ENCODE measurements at regions not wholly inside any gene's neighbourhood (a gene's known extent, or its start where the extent isn't known, plus 50 kb on each side); places are given as distances from the start of the nearest gene placed in this dataset.

DNA sequence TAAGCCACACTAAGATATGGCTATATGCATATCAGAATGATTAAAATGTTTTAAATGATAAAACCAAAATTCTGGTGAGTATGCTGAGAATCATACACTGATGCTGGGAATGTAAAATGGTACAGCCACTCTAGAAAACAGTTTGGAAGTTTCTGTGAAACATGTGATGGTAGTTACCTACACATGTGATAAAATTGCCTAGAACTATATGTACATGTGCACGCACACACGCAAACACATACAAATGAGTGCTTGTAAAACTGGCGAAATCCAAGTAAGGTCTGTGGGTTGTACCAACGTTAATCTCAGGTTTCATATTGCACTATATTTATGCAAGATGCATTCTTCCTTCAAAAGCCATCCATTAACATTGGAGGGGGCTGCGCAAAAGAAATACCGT is 195.0 kb upstream of the RAB6C start:
- intact Hi-C loops (cut with micrococcal nuclease) (no loop called here), dilution Hi-C loops (cut with MboI; ENCODE audit: extremely low pct_ligation_motif_present, low sequenced_read_pairs) (no loop called here)
- H3K27ac ChIP-seq (ENCODE audit: insufficient read depth, low read depth, low read length), result no peak overlapping the region
- BruUV-seq (replicated peaks), result no TSS peak
- no peaks in the 10 kb centered on the region for H3K9me3 ChIP-seq (replicated peaks; ENCODE audit: control insufficient read depth, insufficient read depth, low read length)
- H3K4me1 ChIP-seq (ENCODE audit: control insufficient read depth, extremely low read depth, insufficient read depth, low read length), result no peaks in the 10 kb centered on the region
- FAIRE-seq, result no peak
- TF ChIP-seq, protein P1, sequence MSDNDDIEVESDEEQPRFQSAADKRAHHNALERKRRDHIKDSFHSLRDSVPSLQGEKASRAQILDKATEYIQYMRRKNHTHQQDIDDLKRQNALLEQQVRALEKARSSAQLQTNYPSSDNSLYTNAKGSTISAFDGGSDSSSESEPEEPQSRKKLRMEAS (IDR thresholded peaks at IDR 0.05; ENCODE audit: insufficient read depth, insufficient read length), result no peak
- no peak for TF ChIP-seq POLR2AphosphoS5 (IDR thresholded peaks at IDR 0.05; ENCODE audit: insufficient read depth, low read depth, low read length)
- no peak for TF ChIP-seq MYC (IDR thresholded peaks at IDR 0.05; ENCODE audit: low read depth, low read length)
- no peak for TF ChIP-seq EZH2 (IDR thresholded peaks at IDR 0.05; ENCODE audit: borderline replicate concordance, low read depth, low read length, severe bottlenecking)
- TF ChIP-seq POLR2A (IDR thresholded peaks at IDR 0.05; ENCODE audit: low read depth, low read length), result no peak
- no peak for TF ChIP-seq FOS (IDR thresholded peaks at IDR 0.05; ENCODE audit: borderline replicate concordance, insufficient read depth, low read length)
- TF ChIP-seq JUN (IDR thresholded peaks at IDR 0.05; ENCODE audit: borderline replicate concordance, insufficient read depth, insufficient read length, low read depth), result no peak
- H3K27me3 ChIP-seq (ENCODE audit: control insufficient read depth in 2 of 2, insufficient read depth in 2 of 2, low read length in 2 of 2), result no peaks in the 10 kb centered on the region
- H3K36me3 ChIP-seq (ENCODE audit: control insufficient read depth in 2 of 2, extremely low read depth in 1 of 2, insufficient read depth in 2 of 2, low read length in 2 of 2), result no peaks in the 10 kb centered on the region
- H3K4me3 ChIP-seq (replicated peaks in 1 of 3; ENCODE audit: insufficient read depth in 1 of 3, low read depth in 1 of 3, low read length in 3 of 3), result no peak overlapping the region
- POLR2A ChIA-PET, result no interaction called here
- H3K4me2 ChIP-seq (ENCODE audit: insufficient read depth, low read length), result no peak overlapping the region
- no peaks in the 10 kb centered on the region for H3K9me1 ChIP-seq (replicated peaks; ENCODE audit: control insufficient read depth, extremely low read depth, insufficient read depth, low read length)
- no peak overlapping the region for H3K9ac ChIP-seq (replicated peaks; ENCODE audit: extremely low read depth, insufficient read depth, low read length)
- CTCF ChIA-PET, result no interaction called here
- H4K20me1 ChIP-seq (replicated peaks; ENCODE audit: control insufficient read depth, extremely low read depth, insufficient read depth, low read length), result no peaks in the 10 kb centered on the region
- no peaks in the 10 kb centered on the region for H3K79me2 ChIP-seq (ENCODE audit: control insufficient read depth, insufficient read depth, low read length)
- H2AFZ ChIP-seq (ENCODE audit: low read depth, low read length), result no peak overlapping the region
- DNase-seq (ENCODE audit: low read depth, low spot score), result no peak

DNA sequence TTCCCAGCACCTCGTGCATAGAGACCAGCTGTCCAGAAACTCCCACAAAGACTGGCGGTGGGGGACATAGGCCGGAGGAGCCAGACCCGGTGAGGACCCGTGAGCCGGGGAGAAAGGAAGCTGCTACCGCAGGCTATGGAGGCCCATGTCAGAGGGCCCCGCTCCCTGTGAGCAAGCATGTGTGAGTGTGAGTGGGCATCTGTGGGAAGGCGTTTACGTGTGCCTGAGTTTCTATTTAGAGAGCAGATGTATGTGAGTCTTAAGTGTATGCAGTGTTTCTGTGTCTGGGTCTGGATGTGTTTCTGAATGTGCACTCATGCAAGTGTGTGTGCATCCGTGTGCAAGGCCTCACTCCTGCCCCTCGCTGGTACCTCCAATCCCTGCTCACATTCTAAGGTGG is 187.8 kb upstream of the RAB6C start:
- intact Hi-C loops (cut with micrococcal nuclease), result no loop called here

More for the DNA sequence above, 187.8 kb upstream of the RAB6C start:
- no peak for FAIRE-seq
- H3K27ac ChIP-seq (ENCODE audit: insufficient read depth, low read depth, low read length), result no peak overlapping the region
- H3K27me3 ChIP-seq (ENCODE audit: control insufficient read depth in 2 of 2, insufficient read depth in 2 of 2, low read length in 2 of 2), result no peaks in the 10 kb centered on the region
- no peaks in the 10 kb centered on the region for H3K36me3 ChIP-seq (ENCODE audit: control insufficient read depth in 2 of 2, extremely low read depth in 1 of 2, insufficient read depth in 2 of 2, low read length in 2 of 2)
- ChIA-PET POLR2A (no interaction called here), CTCF (no interaction called here)
- H3K9ac ChIP-seq (replicated peaks; ENCODE audit: extremely low read depth, insufficient read depth, low read length), result no peak overlapping the region
- dilution Hi-C loops (cut with MboI; ENCODE audit: extremely low pct_ligation_motif_present, low sequenced_read_pairs), result no loop called here
- no peak overlapping the region for H2AFZ ChIP-seq (ENCODE audit: low read depth, low read length)
- H3K79me2 ChIP-seq (ENCODE audit: control insufficient read depth, insufficient read depth, low read length), result no peaks in the 10 kb centered on the region
- H3K9me3 ChIP-seq (replicated peaks; ENCODE audit: control insufficient read depth, insufficient read depth, low read length), result no peaks in the 10 kb centered on the region
- no peaks in the 10 kb centered on the region for H3K9me1 ChIP-seq (replicated peaks; ENCODE audit: control insufficient read depth, extremely low read depth, insufficient read depth, low read length)
- H3K4me1 ChIP-seq (ENCODE audit: control insufficient read depth, extremely low read depth, insufficient read depth, low read length), result no peaks in the 10 kb centered on the region
- H3K4me3 ChIP-seq (replicated peaks in 1 of 3; ENCODE audit: insufficient read depth in 1 of 3, low read depth in 1 of 3, low read length in 3 of 3), result no peak overlapping the region
- no TSS peak for BruUV-seq (replicated peaks)
- TF ChIP-seq JUN (IDR thresholded peaks at IDR 0.05; ENCODE audit: borderline replicate concordance, insufficient read depth, insufficient read length, low read depth), result no peak
- TF ChIP-seq, protein P1 (IDR thresholded peaks at IDR 0.05; ENCODE audit: insufficient read depth, insufficient read length), result no peak
- TF ChIP-seq POLR2A (IDR thresholded peaks at IDR 0.05; ENCODE audit: low read depth, low read length), result no peak
- no peak for TF ChIP-seq GATA2 (IDR thresholded peaks at IDR 0.05; ENCODE audit: insufficient read depth, insufficient read length, low read depth, low read length)
- no peak for TF ChIP-seq EZH2 (IDR thresholded peaks at IDR 0.05; ENCODE audit: borderline replicate concordance, low read depth, low read length, severe bottlenecking)
- no peaks in the 10 kb centered on the region for H4K20me1 ChIP-seq (replicated peaks; ENCODE audit: control insufficient read depth, extremely low read depth, insufficient read depth, low read length)
- H3K4me2 ChIP-seq (ENCODE audit: insufficient read depth, low read length), result no peak overlapping the region
- DNase-seq (ENCODE audit: low read depth, low spot score), result no peak
